Activated CD4-positive, alpha-beta memory T cell treated with anti-CD3 and anti-CD28 coated beads for 36 hours (primary cell): ENCODE measurements at regions not wholly inside any gene's neighbourhood (a gene's known extent, or its start where the extent isn't known, plus 50 kb on each side); places are given as distances from the start of the nearest gene placed in this dataset.

ENCODE experiments used
- CTCF ChIA-PET: fragments of 350-600 bp; sonication (Branson Sonifier 250); formaldehyde crosslinking; loops from one replicate; lab custom pipeline; 2021; ENCODE audit warnings: antibody characterized with exemption, inconsistent platforms; lab: Charles Lee
- POLR2A ChIA-PET: fragments of 350-600 bp; sonication (Branson Sonifier 250); formaldehyde crosslinking; loops from one replicate; lab custom pipeline; 2021; ENCODE audit warnings: antibody characterized with exemption; lab: Charles Lee
- DNase-seq: peaks from one replicate; pipeline ENCODE4 v3.0.0-alpha.2; 2020
- H3K27ac Mint-ChIP-seq: one replicate; pipeline ENCODE4 v1.8.0; 2021; ENCODE audit warnings: mixed read lengths
- H3K27me3 Mint-ChIP-seq: one replicate; pipeline ENCODE4 v1.8.0; 2021; ENCODE audit warnings: mixed read lengths
- H3K36me3 Mint-ChIP-seq: one replicate; pipeline ENCODE4 v1.8.0; 2021; ENCODE audit warnings: mixed read lengths
- H3K4me1 Mint-ChIP-seq: one replicate; pipeline ENCODE4 v1.8.0; 2021; ENCODE audit warnings: low read depth, mixed read lengths
- H3K4me3 Mint-ChIP-seq: one replicate; pipeline ENCODE4 v1.8.0; 2021; ENCODE audit warnings: mild to moderate bottlenecking, mixed read lengths
- H3K9me3 Mint-ChIP-seq: one replicate; pipeline ENCODE4 v1.8.0; 2021; ENCODE audit warnings: mixed read lengths
- intact Hi-C: fragments of 100-400 bp; cut with micrococcal nuclease; formaldehyde crosslinking; loops from one replicate; pipeline ENCODE4 v1.15.1; 2023

- ChIA-PET CTCF (no interaction called here), POLR2A (no interaction called here)
- no peaks in the 10 kb centered on the region for H3K4me1 Mint-ChIP-seq
- no peak overlapping the region for H3K27ac Mint-ChIP-seq
- H3K27me3 Mint-ChIP-seq, result no peaks in the 10 kb centered on the region
- DNase-seq, result no peak
- intact Hi-C loops, result no loop called here
- H3K4me3 Mint-ChIP-seq, result no peak overlapping the region
- H3K9me3 Mint-ChIP-seq, result no peaks in the 10 kb centered on the region
- H3K36me3 Mint-ChIP-seq, result no peaks in the 10 kb centered on the region
Measured at GRCh38 chr1:232390590-232390989, 239.3 kb downstream of the SIPA1L2 start.

GRCh38 chr1:232389744-232390143 lies 240.2 kb downstream of the SIPA1L2 start:
- H3K27me3 Mint-ChIP-seq, result no peaks in the 10 kb centered on the region
- H3K4me1 Mint-ChIP-seq, result no peaks in the 10 kb centered on the region

GRCh38 chr1:232388363-232388762 lies 241.6 kb downstream of the SIPA1L2 start:
- no peaks in the 10 kb centered on the region for H3K36me3 Mint-ChIP-seq
- H3K4me3 Mint-ChIP-seq, result no peak overlapping the region
- H3K27me3 Mint-ChIP-seq, result peaks cover 2% of the 10 kb centered on the region
- no peak overlapping the region for H3K27ac Mint-ChIP-seq
- no peaks in the 10 kb centered on the region for H3K9me3 Mint-ChIP-seq
- ChIA-PET POLR2A (no interaction called here), CTCF (interaction anchor here (0.6 kb wide), 1 partner anchor 1580 kb away, joined by 3 read pairs; no protein-coding TSS in a partner anchor)
- no peaks in the 10 kb centered on the region for H3K4me1 Mint-ChIP-seq
- DNase-seq, result no peak
- intact Hi-C loops, result no loop called here

More at GRCh38 chr1:232389744-232390143, 240.2 kb downstream of the SIPA1L2 start:
- POLR2A ChIA-PET, result no interaction called here
- CTCF ChIA-PET, result no interaction called here
- intact Hi-C loops, result no loop called here
- H3K4me3 Mint-ChIP-seq, result no peak overlapping the region
- H3K36me3 Mint-ChIP-seq, result no peaks in the 10 kb centered on the region
- H3K9me3 Mint-ChIP-seq, result no peaks in the 10 kb centered on the region
- H3K27ac Mint-ChIP-seq, result no peak overlapping the region
- DNase-seq, result no peak

GRCh38 chr1:232386721-232387510 lies 243.0 kb downstream of the SIPA1L2 start:
- Mint-ChIP-seq H3K4me3 (no peak overlapping the region), H3K4me1 (no peaks in the 10 kb centered on the region), H3K27me3 (peaks cover 2% of the 10 kb centered on the region), H3K36me3 (no peaks in the 10 kb centered on the region), H3K9me3 (no peaks in the 10 kb centered on the region), H3K27ac (no peak overlapping the region)
- intact Hi-C loops, result no loop called here
- POLR2A ChIA-PET, result no interaction called here
- CTCF ChIA-PET, result no interaction called here
- no peak for DNase-seq

- H3K4me3 Mint-ChIP-seq, result no peak overlapping the region
- ChIA-PET POLR2A (no interaction called here), CTCF (interaction anchor here (0.7 kb wide), 1 partner anchor 496 kb away, joined by 3 read pairs; no protein-coding TSS in a partner anchor)
- DNase-seq, result no peak
- no peaks in the 10 kb centered on the region for H3K36me3 Mint-ChIP-seq
- intact Hi-C loops, result no loop called here
- H3K27me3 Mint-ChIP-seq, result peaks cover 2% of the 10 kb centered on the region
- H3K9me3 Mint-ChIP-seq, result no peaks in the 10 kb centered on the region
- no peak overlapping the region for H3K27ac Mint-ChIP-seq
- H3K4me1 Mint-ChIP-seq, result no peaks in the 10 kb centered on the region
Measured at GRCh38 chr1:232386294-232386693, 243.6 kb downstream of the SIPA1L2 start.

- Mint-ChIP-seq H3K27me3 (peaks cover 2% of the 10 kb centered on the region), H3K4me3 (no peak overlapping the region), H3K27ac (no peak overlapping the region), H3K9me3 (no peaks in the 10 kb centered on the region), H3K36me3 (no peaks in the 10 kb centered on the region), H3K4me1 (no peaks in the 10 kb centered on the region)
- CTCF ChIA-PET, result no interaction called here
- DNase-seq, result no peak
- intact Hi-C loops, result no loop called here
- POLR2A ChIA-PET, result no interaction called here
Measured at GRCh38 chr1:232385221-232385620, 244.7 kb downstream of the SIPA1L2 start.

GRCh38 chr1:232384171-232384883 lies 245.6 kb downstream of the SIPA1L2 start:
- H3K36me3 Mint-ChIP-seq, result no peaks in the 10 kb centered on the region
- H3K4me3 Mint-ChIP-seq, result no peak overlapping the region
- peaks cover 2% of the 10 kb centered on the region for H3K27me3 Mint-ChIP-seq
- intact Hi-C loops, result no loop called here
- H3K27ac Mint-ChIP-seq, result no peak overlapping the region
- ChIA-PET CTCF (no interaction called here), POLR2A (no interaction called here)
- no peaks in the 10 kb centered on the region for H3K9me3 Mint-ChIP-seq
- no peak for DNase-seq
- no peaks in the 10 kb centered on the region for H3K4me1 Mint-ChIP-seq

GRCh38 chr1:232383455-232384123 lies 246.3 kb downstream of the SIPA1L2 start:
- H3K4me1 Mint-ChIP-seq, result no peaks in the 10 kb centered on the region
- no peak for DNase-seq
- no peak overlapping the region for H3K4me3 Mint-ChIP-seq
- intact Hi-C loops, result no loop called here
- H3K27me3 Mint-ChIP-seq, result peaks cover 2% of the 10 kb centered on the region
- H3K9me3 Mint-ChIP-seq, result no peaks in the 10 kb centered on the region
- ChIA-PET CTCF (no interaction called here), POLR2A (no interaction called here)
- H3K27ac Mint-ChIP-seq, result no peak overlapping the region
- H3K36me3 Mint-ChIP-seq, result no peaks in the 10 kb centered on the region

- no peaks in the 10 kb centered on the region for H3K9me3 Mint-ChIP-seq
- H3K27ac Mint-ChIP-seq, result no peak overlapping the region
- POLR2A ChIA-PET, result no interaction called here
- CTCF ChIA-PET, result no interaction called here
- peaks cover 2% of the 10 kb centered on the region for H3K27me3 Mint-ChIP-seq
- H3K36me3 Mint-ChIP-seq, result no peaks in the 10 kb centered on the region
- intact Hi-C loops, result no loop called here
- H3K4me1 Mint-ChIP-seq, result no peaks in the 10 kb centered on the region
- no peak overlapping the region for H3K4me3 Mint-ChIP-seq
- DNase-seq, result no peak
Measured at GRCh38 chr1:232382671-232383070, 247.3 kb downstream of the SIPA1L2 start.

- ChIA-PET POLR2A (interaction anchor here (0.6 kb wide), 1 partner anchor 161 kb away, joined by 3 read pairs; no protein-coding TSS in a partner anchor), CTCF (no interaction called here)
- Mint-ChIP-seq H3K27me3 (peaks cover 2% of the 10 kb centered on the region), H3K27ac (no peak overlapping the region), H3K36me3 (no peaks in the 10 kb centered on the region), H3K9me3 (no peaks in the 10 kb centered on the region), H3K4me1 (no peaks in the 10 kb centered on the region), H3K4me3 (no peak overlapping the region)
- intact Hi-C loops, result no loop called here
- no peak for DNase-seq
Measured at GRCh38 chr1:232381394-232382100, 248.4 kb downstream of the SIPA1L2 start.

GRCh38 chr1:232380596-232380995 lies 249.3 kb downstream of the SIPA1L2 start:
- H3K4me1 Mint-ChIP-seq, result no peaks in the 10 kb centered on the region
- ChIA-PET POLR2A (no interaction called here), CTCF (no interaction called here)
- peaks cover 2% of the 10 kb centered on the region for H3K27me3 Mint-ChIP-seq
- H3K27ac Mint-ChIP-seq, result no peak overlapping the region
- DNase-seq, result no peak
- no peak overlapping the region for H3K4me3 Mint-ChIP-seq
- H3K9me3 Mint-ChIP-seq, result no peaks in the 10 kb centered on the region
- no peaks in the 10 kb centered on the region for H3K36me3 Mint-ChIP-seq
- intact Hi-C loops, result no loop called here

- CTCF ChIA-PET, result no interaction called here
- Mint-ChIP-seq H3K27me3 (peaks cover 2% of the 10 kb centered on the region), H3K36me3 (no peaks in the 10 kb centered on the region), H3K27ac (no peak overlapping the region), H3K4me1 (no peaks in the 10 kb centered on the region), H3K4me3 (no peak overlapping the region), H3K9me3 (no peaks in the 10 kb centered on the region)
- no peak for DNase-seq
- POLR2A ChIA-PET, result no interaction called here
- intact Hi-C loops, result no loop called here
Measured at GRCh38 chr1:232380131-232380530, 249.8 kb downstream of the SIPA1L2 start.
